DMS79 (cell line): ENCODE measurements at regions not wholly inside any gene's neighbourhood (a gene's known extent, or its start where the extent isn't known, plus 50 kb on each side); places are given as distances from the start of the nearest gene placed in this dataset.

ENCODE experiments used
- DNase-seq: peaks from one replicate; lab custom pipeline; 2025; lab: John Stamatoyannopoulos, UW

DNA sequence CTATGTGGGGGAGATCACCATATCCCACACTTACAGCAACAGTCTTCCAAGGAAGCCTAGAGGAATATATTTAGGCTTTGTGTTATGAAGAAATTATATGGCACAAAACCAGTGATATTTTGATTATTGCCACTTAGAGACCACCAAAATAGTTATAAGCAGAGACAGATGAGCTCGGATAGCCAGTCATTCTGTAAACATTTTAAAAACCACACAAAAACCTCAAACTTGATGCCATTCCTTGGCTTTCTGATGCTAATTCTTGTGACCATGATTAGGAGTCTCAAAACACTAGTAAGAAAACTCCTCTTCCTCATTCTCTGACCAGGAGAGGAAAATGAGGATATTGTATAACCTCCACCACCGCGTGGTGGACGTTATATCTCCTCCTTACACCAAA is 496.4 kb downstream of the FOXO1 start:
- DNase-seq = no peak

DNA sequence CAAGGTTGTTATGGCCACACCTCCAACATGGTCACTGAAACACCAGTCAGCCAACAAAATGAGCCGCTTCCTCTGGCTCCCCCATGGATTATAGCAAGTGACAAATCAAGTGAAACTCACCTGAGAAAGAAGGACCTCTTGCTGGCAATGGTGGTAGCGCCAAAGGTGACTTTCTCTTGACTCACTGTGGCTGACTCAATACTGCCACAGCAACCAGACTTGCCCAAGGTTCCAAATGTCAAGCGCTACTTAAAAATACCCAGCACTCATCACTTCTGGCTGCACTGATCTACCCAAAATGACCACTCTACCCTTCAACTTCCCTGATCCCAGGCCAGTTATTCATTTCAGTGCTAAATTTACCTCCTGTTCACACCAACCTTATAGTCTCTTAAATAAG is 495.5 kb downstream of the FOXO1 start:
- DNase-seq = no peak

DNA sequence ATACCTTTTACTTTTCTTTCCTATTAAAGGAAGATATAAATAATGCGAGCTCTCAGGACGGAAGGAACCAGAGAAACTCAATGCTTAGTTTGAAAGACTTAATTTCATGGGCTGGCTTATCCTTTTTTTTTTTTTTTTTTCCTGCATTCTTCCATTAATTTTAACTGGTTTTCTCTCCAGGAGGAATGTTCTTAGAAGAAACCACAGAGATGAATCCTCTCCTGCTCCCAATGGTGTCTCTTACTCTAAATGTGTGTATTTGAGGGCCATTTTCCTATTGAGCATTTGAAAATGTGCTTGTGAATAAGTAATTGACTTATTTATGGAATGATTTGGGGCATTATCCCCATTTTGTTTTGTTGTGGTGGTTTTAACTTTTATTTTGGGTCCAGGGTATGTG is 494.9 kb downstream of the FOXO1 start:
- no peak for DNase-seq

DNA sequence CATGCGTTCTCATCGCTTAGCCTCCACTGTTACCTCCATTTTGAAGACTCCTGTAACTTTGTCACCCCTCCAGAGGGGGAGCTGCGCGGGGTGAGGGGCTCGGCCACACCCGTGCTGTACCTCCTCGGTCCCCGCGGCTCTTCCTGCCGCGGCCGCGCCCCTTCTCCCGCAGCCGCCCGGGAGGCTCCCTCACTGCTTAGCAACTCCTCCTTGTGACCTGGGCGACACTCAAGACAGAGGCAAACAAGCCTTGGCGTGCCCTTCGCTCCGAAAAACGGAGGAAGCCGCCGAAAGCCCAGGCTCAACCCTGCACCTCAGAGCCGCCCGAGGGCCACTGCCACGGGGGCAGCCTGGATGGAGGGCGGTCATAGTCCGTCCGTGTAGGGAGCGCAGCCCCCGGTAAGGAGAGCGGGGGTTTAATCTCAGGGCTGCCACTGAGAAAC is 494.3 kb downstream of the FOXO1 start:
- no peak for DNase-seq

DNA sequence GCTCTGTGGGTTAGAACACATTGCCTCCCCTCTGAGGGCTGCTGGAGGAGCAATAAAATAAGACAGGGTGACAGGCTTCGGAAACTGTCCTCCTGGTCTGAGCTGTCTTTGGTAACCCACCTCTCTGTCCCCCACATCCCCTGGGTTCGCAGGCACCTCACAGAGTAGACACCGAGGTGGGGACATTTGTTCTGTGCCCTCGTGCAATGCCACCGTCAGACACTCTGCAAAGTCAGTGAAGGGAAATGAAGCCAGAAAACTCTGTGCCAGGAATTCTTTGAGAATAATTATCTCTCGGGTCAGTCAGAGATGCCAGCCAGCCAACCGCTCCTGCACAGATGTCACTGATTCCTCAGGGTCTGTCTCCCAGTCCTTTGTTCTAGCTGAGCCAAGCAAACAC is 493.6 kb downstream of the FOXO1 start:
- DNase-seq = no peak

DNA sequence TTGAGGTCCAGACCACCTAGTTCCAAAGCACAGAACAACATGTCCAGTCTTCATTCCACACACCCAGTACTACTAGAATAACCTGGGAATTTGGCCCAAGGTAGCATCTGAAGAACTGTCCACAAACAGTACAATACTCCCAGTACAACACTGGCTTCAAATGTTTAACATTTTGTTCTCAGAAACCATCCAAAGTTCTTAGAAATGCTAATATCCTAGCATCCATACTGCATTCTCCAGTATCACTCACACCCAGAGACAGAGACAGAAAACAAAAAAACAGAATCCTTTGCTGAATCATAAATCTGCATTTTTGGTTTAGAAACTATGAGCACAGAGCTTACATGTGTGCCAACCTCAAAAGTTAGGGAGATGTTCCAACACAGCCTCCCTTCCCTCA is 490.8 kb downstream of the FOXO1 start:
- DNase-seq = no peak

DNA sequence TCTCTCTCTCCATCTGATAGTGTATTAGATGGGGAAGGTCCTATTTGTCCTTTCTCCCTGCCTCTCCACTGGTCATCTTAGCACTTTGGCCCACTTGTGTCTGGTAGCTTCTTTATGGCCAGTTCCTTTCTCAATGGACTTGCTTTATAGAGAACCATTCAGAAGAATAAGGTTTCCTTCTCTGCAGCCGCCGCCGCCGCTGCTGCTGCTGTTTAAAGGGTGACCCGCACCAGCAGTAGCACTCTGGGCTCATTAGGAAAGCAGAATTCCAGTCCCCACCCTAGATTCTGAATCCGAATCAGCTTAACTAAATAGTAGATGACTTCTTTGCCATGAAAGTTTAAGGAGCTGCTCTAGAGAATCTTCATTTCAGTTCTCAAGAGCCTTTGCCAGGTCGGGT is 490.2 kb downstream of the FOXO1 start:
- DNase-seq = no peak

DNA sequence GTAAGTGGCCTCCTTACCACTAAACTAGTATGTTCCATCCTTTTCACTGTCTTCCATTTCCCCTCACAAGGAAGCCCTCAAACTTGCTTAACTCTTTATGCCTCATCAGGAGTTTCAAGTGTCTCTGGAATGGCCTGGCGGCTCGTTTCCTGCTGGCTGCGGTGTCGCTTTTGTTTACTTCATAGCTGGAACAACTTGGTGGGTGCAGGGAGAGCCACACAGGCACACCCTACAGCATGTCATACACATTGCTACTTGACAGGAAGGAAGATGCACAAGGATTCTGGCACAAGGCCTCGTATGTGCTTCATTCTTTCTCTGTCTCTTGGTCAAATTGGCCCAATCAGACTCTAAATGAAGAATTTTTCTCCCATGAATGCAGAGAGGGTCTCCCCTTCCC is 488.3 kb downstream of the FOXO1 start:
- no peak for DNase-seq

DNA sequence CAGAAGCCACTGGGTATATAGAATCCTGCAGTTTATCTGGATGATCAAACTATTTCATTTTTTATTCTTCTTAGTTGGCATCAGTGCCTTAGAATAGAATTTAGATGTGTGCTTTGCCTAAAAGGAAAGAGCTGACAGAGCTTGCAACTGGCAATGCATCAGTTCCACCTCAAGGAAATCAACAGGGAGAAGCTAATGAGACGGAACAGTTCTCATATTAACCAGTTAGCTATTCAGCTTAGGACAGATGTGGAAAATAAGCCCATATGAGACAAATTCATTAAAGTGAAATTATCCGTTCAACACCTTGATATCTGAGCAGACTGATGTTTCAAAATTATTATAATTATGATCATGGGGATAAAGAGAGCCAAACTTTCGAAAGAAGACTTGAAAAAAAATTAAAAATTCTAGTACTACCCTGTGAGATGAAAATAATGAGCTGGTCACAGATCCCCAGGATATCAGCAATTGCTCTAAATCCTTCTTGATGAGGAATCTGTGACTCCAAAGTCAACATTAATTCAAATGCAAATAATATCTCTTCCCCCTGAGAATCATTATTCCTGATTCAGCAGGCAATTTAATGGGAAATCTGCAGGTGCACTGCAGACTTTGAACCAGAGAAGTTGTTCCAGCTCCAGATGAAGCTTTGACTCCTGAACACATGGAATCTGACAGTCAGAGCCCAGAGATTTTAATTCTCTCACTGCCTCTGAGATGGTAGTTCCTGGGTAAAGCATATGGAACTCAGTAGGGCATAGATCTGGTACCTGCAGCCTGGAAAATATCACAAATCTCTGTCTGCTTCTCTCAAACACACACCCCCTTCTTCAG is 486.8 kb downstream of the FOXO1 start:
- DNase-seq = peak; percentile 29

DNA sequence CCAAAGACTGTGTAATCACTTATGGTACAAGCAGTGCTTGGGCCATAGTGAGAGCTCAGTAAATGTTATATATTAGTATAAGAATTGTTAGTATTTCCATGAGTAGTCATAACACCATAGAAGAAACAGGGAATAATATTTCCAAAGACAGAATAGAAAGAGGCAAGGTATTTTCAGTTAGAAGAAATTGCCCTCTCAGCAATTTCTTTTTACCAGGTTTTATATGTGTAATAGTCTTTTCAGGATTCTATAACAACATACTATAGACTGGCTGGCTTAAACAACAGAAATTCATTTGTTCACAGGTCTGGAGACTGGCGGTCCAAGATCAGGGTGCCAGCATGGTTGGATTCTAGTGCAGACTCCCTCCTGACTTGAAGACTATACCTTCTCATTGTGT is 485.7 kb downstream of the FOXO1 start:
- DNase-seq = no peak

DNA sequence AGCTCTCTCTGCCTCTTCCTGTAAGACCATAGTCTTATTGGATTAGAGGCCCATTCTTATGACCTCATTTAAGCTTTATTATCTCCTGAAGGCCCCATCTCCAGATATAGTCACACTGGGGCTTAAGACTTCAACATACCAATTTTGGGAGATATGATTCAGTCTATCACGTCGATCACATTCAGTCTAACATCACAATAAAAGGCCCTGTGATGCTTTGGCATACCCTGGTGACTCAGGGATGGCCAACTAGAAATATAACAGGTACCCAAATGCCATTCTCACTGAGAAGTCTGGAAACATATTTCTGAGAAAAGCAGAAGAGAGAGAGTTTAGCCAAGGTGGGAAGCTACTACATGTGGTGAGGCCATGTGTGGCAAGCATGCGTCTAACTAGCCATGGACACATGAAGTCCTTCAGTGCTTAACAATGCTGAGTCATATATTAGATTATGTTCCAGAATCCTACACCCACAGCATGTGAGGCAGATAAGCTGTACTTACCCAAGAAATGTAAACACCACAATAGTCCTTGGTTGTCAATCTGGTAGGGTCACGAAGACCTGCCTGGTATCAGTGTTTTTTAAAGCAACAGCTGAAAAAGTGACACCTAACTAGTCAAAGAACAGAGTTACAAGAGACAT is 485.1 kb downstream of the FOXO1 start:
- DNase-seq = no peak

DNA sequence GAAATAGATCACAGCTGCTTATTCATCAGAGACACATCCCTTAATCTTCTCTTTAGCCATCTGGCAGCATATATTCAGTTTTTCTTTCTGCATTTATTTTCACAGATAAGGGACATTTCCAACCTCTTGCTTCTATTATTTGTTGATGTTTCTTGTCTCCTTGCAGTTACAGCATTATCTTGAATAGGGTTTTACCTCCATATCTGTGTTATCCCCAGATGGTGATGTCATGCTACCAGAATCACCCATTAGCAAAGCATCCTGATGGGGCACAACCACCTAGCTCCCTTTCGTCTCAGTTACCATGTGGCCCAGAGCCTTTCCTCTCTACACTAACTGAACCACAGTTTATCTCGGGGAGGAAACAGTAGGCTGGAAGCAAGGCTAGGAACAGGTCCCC is 483.9 kb downstream of the FOXO1 start:
- DNase-seq = no peak

DNA sequence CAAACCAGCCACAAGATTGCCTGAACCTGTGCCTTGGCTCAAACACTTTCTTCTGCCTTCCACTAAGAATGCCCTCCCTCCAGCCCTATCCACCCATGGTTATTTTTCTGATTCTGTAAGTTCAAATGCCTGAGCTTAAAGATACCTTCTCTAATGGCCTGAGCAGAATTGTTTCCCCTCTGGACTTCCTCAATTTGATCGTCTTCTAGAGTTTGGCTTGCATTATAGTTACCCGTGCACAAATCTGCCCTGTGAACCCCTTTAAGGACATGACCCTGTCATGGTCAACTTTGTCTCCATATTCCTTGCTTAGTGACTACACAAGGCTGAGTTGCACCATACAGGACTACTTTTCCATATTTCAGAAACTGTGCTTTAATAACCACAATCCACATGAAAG is 481.0 kb downstream of the FOXO1 start:
- DNase-seq = no peak

DNA sequence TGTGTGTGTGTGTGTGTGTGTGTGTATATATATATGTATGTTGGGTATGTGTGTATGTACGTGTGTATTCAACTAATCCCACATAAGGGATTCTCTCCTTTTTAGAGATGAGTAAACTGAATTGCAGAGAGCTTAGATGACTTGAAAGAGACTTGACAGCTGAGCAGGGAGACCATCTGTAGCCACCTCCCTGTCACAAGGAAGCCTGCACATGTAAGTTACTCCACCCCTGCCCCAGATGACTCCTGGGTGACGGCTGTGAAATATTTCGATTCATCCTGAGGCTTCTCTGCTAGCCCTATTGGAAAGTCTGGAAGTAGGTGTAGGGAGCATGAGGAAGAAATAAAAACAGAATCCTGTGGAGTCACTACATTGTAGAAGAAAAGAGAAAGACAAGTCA is 480.4 kb downstream of the FOXO1 start:
- DNase-seq = no peak

DNA sequence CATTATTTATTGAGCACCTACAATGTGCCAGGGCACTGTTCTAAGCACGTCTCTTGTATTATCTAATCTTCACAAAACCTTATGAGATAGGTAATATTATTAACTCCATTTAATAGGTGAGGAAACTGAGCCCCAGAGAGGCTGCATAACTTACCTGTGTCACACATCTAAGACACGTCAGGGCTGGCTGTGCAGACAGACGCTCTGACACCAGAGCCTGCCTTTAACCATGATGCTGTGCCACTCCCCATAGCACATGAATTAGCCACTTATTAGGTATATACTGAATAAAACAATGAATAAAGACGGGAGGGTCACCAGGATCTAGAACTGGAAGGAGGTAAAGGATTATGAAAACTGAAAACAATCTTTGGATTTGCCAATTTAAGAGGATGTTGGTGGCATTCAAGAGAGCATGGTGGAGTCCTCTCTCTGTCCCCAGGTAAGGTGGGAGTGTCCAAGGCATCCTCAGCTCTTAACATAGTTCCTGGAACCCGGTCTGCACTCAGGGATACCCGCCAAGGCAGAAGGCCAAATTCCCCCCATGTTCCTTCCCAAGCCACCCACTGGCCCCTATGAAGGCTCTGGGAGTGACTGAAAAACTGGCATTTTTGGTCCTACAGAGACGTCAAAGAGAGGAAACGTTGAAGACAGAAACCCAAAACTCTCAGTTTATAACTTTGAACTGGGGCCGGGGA is 479.7 kb downstream of the FOXO1 start:
- no peak for DNase-seq

DNA sequence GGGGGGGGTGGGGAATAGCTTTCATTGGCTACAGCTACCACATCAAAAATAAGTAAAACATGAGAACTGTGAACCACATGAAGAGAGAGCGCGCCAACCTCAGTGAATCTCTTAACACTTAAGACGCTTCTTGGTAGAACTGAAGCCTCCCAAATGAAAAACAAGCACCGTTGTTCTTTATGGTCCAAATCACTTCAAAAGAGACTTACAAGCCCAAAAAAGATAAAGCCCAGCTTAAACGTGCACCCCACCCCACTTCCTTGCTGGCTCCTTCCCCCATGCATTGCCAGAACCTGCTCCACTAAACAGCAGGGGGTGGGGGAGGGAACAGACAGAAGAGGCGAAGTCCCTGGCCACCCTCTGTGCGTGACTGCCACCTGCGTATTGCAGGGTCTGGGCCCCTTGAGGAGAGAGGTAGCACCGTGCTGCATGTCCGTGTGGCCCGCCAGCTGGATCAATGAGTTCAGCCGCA is 479.1 kb downstream of the FOXO1 start:
- no peak for DNase-seq

DNA sequence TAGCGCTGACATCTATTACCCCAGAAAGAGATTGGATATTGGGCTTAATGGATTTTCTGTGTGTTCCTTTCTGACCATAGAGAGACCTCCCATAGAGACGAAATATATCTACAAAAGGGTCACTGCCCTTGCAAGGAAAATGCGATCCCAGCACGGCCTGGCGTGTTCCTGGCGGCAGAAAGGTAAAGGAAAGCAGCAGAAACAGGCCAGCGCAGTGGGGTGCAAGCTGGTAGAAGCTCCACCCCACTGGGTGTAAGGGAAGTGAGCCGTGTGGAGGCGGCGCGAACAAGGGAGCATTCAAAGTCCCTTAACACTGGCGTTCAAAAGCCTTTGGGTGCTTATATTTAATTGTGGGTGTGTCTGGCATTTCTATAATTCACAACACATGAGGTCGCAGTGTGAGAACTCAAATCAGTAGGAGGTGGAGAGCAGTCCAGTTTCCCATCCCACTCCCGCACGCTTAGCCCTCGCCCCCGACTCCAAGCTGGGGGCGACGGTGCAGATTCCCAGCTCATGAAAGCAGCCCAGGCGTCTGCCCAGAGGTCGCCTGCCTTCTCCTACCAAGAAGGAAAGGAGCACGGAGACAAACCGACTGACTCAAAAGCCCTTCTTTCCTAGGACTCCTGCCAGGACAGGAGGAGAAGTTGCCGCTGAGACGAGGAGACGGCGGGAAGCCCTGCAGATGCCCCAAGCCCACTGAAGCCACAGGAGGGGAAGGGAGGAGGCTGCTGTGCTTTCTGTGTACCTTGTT is 478.4 kb downstream of the FOXO1 start:
- no peak for DNase-seq

DNA sequence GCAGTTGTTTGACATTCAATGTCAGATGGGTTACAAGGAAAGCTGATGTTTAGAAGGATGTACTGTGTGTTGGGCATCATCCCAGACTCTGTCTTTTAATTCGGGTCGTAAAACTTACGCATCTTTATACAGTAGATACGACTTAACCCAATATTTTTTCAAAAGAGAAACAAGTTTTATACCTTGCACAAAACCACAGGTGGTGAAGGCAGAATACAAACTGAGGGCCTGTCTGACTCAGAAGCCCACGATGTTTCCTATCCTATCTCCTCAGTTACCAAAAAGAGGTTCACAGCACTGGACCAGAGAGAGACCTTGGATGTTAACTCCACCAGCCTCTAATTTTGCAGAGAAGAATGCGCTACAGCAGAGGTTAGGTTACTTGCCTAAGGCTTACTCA is 477.0 kb downstream of the FOXO1 start:
- no peak for DNase-seq

DNA sequence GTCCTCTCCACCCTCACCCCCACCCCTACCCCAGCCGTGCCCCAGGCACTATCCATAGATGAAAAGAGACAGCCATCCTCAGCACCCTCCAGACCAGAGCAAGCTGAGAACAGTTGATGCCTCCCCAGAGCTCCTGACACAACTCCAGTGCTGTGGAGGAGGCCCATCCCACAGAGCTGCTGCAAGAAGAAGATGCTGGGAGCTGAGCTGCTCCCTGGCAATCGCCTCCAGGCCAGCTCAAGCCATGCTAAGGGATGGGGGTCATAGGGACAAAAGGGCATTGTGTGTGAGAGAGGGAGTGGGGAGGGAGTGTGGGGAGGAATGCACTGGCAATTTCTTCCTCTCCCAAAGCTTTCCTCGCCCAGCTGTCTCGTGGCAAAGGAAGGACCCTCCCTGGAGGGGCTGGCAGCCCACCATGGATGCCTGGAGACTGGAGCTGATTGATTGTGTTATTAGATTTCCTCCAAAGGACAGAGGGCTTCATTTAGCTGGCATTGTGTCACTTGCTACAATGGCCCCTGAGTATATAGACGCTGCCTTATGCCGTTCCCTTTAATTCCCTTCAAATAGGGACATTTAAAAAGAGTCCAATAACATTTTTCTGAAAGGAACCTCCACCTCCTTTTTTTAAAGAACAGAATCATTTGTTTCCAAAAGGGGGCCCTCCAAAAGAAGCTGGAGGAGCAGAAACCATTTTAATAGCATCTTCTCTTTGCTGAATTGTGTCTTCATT is 476.4 kb downstream of the FOXO1 start:
- DNase-seq = no peak

DNA sequence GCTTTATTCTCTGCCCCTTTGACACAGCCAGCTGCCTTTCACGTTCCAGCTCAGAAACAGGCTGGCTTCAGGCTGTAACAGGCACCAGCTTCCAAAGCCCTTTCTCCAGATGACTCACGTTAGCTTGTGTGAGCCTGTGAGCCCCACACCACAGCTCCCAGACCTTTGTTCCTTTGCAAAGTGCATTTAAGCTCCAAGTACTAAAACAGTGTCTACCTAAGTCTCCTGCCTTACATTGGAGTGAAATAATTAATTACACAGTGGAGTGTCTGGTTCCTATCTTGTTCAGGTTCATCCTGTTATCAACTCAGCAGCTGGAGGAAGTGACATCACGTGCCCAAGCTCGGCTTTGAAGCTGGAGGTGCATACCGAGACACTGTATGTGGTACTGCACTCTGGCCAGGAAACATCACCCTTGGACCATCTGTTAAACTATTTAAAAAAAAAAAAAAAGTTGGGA is 475.8 kb downstream of the FOXO1 start:
- no peak for DNase-seq

DNA sequence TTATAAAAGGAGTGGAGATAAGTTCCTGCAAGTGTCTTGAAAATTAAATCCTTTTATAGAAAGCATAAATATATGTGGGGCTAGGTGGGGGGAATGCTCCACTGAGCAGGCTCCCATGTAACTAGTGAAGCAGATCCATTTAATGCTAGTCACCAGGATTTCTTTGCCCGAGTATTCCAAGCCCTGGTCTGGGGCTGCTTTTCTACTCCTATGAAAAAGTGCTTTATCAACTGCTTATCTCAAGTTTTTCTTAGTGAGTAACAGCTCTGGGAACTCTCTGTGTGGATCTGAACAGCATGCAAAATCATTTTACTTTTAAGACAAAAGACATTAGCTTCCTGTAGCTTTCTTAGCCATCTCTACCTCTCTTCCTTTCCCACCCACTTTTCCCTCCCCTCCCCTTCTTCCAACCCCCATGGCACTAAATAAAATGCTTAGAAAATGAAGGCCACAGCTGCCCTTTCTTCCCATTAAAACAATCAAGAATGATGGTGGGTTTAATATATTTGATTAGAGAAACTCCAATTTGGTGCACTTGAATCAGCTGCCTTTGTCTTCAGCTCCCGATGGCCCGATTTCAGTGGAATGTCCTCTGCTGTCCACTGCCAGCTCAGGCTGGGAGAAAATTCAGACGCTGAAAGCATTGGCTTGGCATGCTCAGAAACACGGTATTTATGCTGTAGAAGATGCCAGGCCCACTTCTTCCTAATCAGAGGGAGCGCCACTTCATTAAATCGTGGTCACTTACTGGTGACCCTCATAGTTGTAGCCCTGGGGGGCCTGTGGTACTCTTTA is 475.1 kb downstream of the FOXO1 start:
- DNase-seq = no peak
